ENCODE measurements at regions not wholly inside any gene's neighbourhood (a gene's known extent, or its start where the extent isn't known, plus 50 kb on each side); places are given as distances from the start of the nearest gene placed in this dataset.
"Not testable (repeated sequence)": the region's sequence is repeated elsewhere in the genome, so short reads cannot be mapped to it uniquely, and the experiment has no call there.

- not testable (repeated sequence) for DNase-seq, FAIRE-seq
These were observed 57.4 kb upstream of the NUTM2D start for GRCh38 chr10:87300163-87300562.

GRCh38 chr10:87301466-87302115 is 56.0 kb upstream of the NUTM2D start:
- peak; percentile 32 for FAIRE-seq
- peak in 3 of 4 donors; percentile 12 to 31 (median 24) for TF ChIP-seq CTCF (IDR thresholded peaks at IDR 0.05)
- H3K4me1 ChIP-seq; H3K27ac ChIP-seq; H3K4me3 ChIP-seq; H3K9me3 ChIP-seq; intact Hi-C loops (cut with DNase I); H3K27me3 ChIP-seq; H3K36me3 ChIP-seq: not testable (repeated sequence)
- peak; percentile 94 to 99 (median 98) for ATAC-seq
- DNase-seq = peak in 5 of 6 donors; percentile 38 to 81 (median 79)
- WGBS, 2 donors = 6% methylated on average over 12 to 14 of the region's 16 CpGs

More at GRCh38 chr10:87300163-87300562, 57.4 kb upstream of the NUTM2D start:
- H3K9me3 ChIP-seq; H3K4me1 ChIP-seq; H3K27me3 ChIP-seq; intact Hi-C loops (cut with DNase I); H3K27ac ChIP-seq; H3K36me3 ChIP-seq; H3K4me3 ChIP-seq; ATAC-seq: not testable (repeated sequence)
- WGBS, 2 donors = no CpG with 5 or more reads among the region's 1 CpG

- H3K4me3 ChIP-seq; FAIRE-seq; H3K36me3 ChIP-seq; DNase-seq; intact Hi-C loops (cut with DNase I); ATAC-seq; H3K4me1 ChIP-seq; H3K9me3 ChIP-seq; H3K27ac ChIP-seq; H3K27me3 ChIP-seq: not testable (repeated sequence)
- 84 to 87% methylated on average over 1 of the region's 3 CpGs for WGBS, 2 donors
These were observed 55.4 kb upstream of the NUTM2D start for GRCh38 chr10:87302132-87302531.

GRCh38 chr10:87303707-87304106 is 53.8 kb upstream of the NUTM2D start:
- H3K9me3 ChIP-seq; H3K27ac ChIP-seq; intact Hi-C loops (cut with DNase I); H3K36me3 ChIP-seq; DNase-seq; H3K4me1 ChIP-seq; FAIRE-seq; H3K27me3 ChIP-seq; H3K4me3 ChIP-seq: not testable (repeated sequence)
- 5% methylated on average over 1 of the region's 4 CpGs; no CpG with 5 or more reads in 1 of the 2 donors for WGBS, 2 donors
- peak in 3 of 4 donors; percentile 74 to 80 (median 78) for ATAC-seq

GRCh38 chr10:87306681-87307080 is 50.9 kb upstream of the NUTM2D start:
- ATAC-seq; FAIRE-seq; H3K27ac ChIP-seq; H3K9me3 ChIP-seq; H3K4me1 ChIP-seq; H3K27me3 ChIP-seq; H3K4me3 ChIP-seq; intact Hi-C loops (cut with DNase I); H3K36me3 ChIP-seq; DNase-seq: not testable (repeated sequence)
- WGBS, 2 donors = 94% methylated on average over 2 to 3 of the region's 4 CpGs
